HepG2 (cell line): ENCODE measurements at regions not wholly inside any gene's neighbourhood (a gene's known extent, or its start where the extent isn't known, plus 50 kb on each side); places are given as distances from the start of the nearest gene placed in this dataset.

Source experiments
- ATAC-seq: fragments of 200-7000 bp; cut with Tn5 transposase; 3 replicates; pipeline ENCODE4 v1.9.1; 2020; ENCODE audit warnings: mild to moderate bottlenecking, moderate library complexity
- BruUV-seq: library from RNA; stranded (reverse); fragments of 400-500 nt; replicated peaks from 2 replicates; lab custom pipeline; 2021; lab: Mats Ljungman, UMichigan
- CTCF ChIA-PET: fragments of 300-600 bp; formaldehyde crosslinking; extraction: SDS; loops from one replicate; lab custom pipeline; 2021; ENCODE audit warnings: low total read pairs, inconsistent platforms, low intra/inter-chr PET ratio; lab: Yijun Ruan, JAX
- POLR2A ChIA-PET: fragments of 350-600 bp; sonication (Branson Sonifier 250); formaldehyde crosslinking; loops from one replicate; lab custom pipeline; 2020; ENCODE audit warnings: antibody characterized with exemption, inconsistent platforms; lab: Yijun Ruan, JAX
- DNase-seq: peaks from one replicate; pipeline ENCODE4 v3.0.0-alpha.2; 2015; ENCODE audit warnings: low spot score
- FAIRE-seq: peaks from 3 replicates; lab custom pipeline; 2011; peaks lifted over from hg19 to GRCh38; lab: Jason Lieb, UNC
- H2AFZ ChIP-seq: one replicate; pipeline ENCODE4 v1.6.1; 2011; ENCODE audit warnings: low read length, inconsistent platforms
- H3K27ac ChIP-seq: fragments of 300-600 bp; 3 replicates; pipeline ENCODE4 v1.8.0; 2011; ENCODE audit warnings: mixed run types, mild to moderate bottlenecking, mixed read lengths, low read length, inconsistent platforms; ENCODE audit not compliant: insufficient read depth; ENCODE audit errors: extremely low read length
- H3K27me3 ChIP-seq, 2 experiments: fragments of 200-600 bp in 1 of 2; 2 replicates in 1 of 2; 3 replicates in 1 of 2; pipeline versions ENCODE4 v1.6.0 to v1.8.0; 2011; ENCODE audit warnings: low read length in 2 of 2, mild to moderate bottlenecking in 2 of 2, moderate library complexity in 2 of 2, inconsistent platforms in 1 of 2; ENCODE audit not compliant: insufficient read depth in 2 of 2, control insufficient read depth in 1 of 2
- H3K36me3 ChIP-seq, 2 experiments: fragments of 200-600 bp in 1 of 2; replicated peaks in 1 of 2; 2 replicates in 1 of 2; 3 replicates in 1 of 2; pipeline versions ENCODE4 v1.5.1 to v1.8.0; 2011; ENCODE audit warnings: low read length in 2 of 2, inconsistent platforms in 1 of 2; ENCODE audit not compliant: insufficient read depth in 2 of 2, control insufficient read depth in 1 of 2
- H3K4me1 ChIP-seq: 2 replicates; pipeline ENCODE4 v1.5.1; 2012; ENCODE audit warnings: low read length, inconsistent platforms; ENCODE audit not compliant: insufficient read depth
- H3K4me2 ChIP-seq: 2 replicates; pipeline ENCODE4 v1.6.0; 2011; ENCODE audit warnings: low read depth, low read length, inconsistent platforms
- H3K4me3 ChIP-seq, 3 experiments: fragments of 200-600 bp in 1 of 3; sonication (generic), shearing (Covaris generic) in 1 of 3; replicated peaks in 1 of 3; 2 replicates each; pipeline ENCODE4 v1.5.1; 2011 to 2016; ENCODE audit warnings: low read length in 3 of 3, inconsistent platforms in 2 of 3, low read depth in 2 of 3, mild to moderate bottlenecking in 2 of 3, control low read depth in 1 of 3, mixed read lengths in 1 of 3; ENCODE audit not compliant: insufficient read depth in 1 of 3
- H3K79me2 ChIP-seq: one replicate; pipeline ENCODE4 v1.6.1; 2011; ENCODE audit warnings: low read length, inconsistent platforms; ENCODE audit not compliant: insufficient read depth
- H3K9ac ChIP-seq: 2 replicates; pipeline ENCODE4 v1.6.0; 2011; ENCODE audit warnings: mild to moderate bottlenecking, low read depth, low read length, inconsistent platforms; ENCODE audit not compliant: insufficient read depth
- H3K9me3 ChIP-seq: 2 replicates; pipeline ENCODE4 v1.5.1; 2012; ENCODE audit warnings: mild to moderate bottlenecking, low read length
- H4K20me1 ChIP-seq: 2 replicates; pipeline ENCODE4 v1.6.0; 2011; ENCODE audit warnings: inconsistent platforms, mild to moderate bottlenecking, low read length, moderate library complexity; ENCODE audit not compliant: insufficient read depth
- GZF1 ChIP-seq: sonication (generic); formaldehyde crosslinking; IDR thresholded peaks from 2 replicates; pipeline ENCODE4 v1.5.1; 2020; ENCODE audit warnings: mild to moderate bottlenecking, missing genetic modification reagents
- KMT2A ChIP-seq: sonication (generic); formaldehyde crosslinking; IDR thresholded peaks from 2 replicates; pipeline ENCODE4 v1.4.0; 2020; ENCODE audit warnings: missing genetic modification reagents
- MAFF ChIP-seq: IDR thresholded peaks from 2 replicates; pipeline ENCODE4 v1.6.1; 2011; ENCODE audit warnings: low read depth, low read length, improper control_type of control experiment
- NR1H2 ChIP-seq: sonication (generic); formaldehyde crosslinking; IDR thresholded peaks from 2 replicates; pipeline ENCODE4 v1.8.1; 2022; ENCODE audit warnings: low read depth, missing genetic modification reagents, borderline replicate concordance
- ZBTB7B ChIP-seq: sonication (generic); formaldehyde crosslinking; IDR thresholded peaks from 2 replicates; pipeline ENCODE4 v1.4.0; 2020; ENCODE audit warnings: missing genetic modification reagents
- ZFP36L2 ChIP-seq: sonication (generic); formaldehyde crosslinking; IDR thresholded peaks from 2 replicates; pipeline ENCODE4 v1.4.0; 2020; ENCODE audit warnings: missing genetic modification reagents
- ZNF564 ChIP-seq: sonication (generic); formaldehyde crosslinking; IDR thresholded peaks from 2 replicates; pipeline ENCODE4 v1.8.1; 2023; ENCODE audit warnings: mild to moderate bottlenecking, missing genetic modification reagents
- ZNF569 ChIP-seq: sonication (generic); formaldehyde crosslinking; IDR thresholded peaks from 2 replicates; pipeline ENCODE4 v1.5.0; 2020; ENCODE audit warnings: mild to moderate bottlenecking, missing genetic modification reagents, moderate library complexity, borderline replicate concordance
- ZNF607 ChIP-seq: sonication (generic); formaldehyde crosslinking; IDR thresholded peaks from 2 replicates; pipeline ENCODE4 v1.5.1; 2020; ENCODE audit warnings: missing genetic modification reagents, mild to moderate bottlenecking, borderline replicate concordance
- WGBS: methylation state at CpG from one replicate; pipeline ENCODE4 v1.1.6; 2017; ENCODE audit warnings: low lambda C conversion rate; 5-methylcytosine and 5-hydroxymethylcytosine counted together
- in situ Hi-C: cut with HindIII; loops from 2 replicates; pipeline ENCODE4 v1.10.0; 2017; ENCODE audit warnings: low pct_unique_long_range_greater_than_20kb; ENCODE audit not compliant: extremely low pct_ligation_motif_present
- intact Hi-C: fragments of 100-400 bp; cut with micrococcal nuclease; formaldehyde crosslinking; loops from one replicate; pipeline ENCODE4 v1.10.0; 2022; ENCODE audit not compliant: unreplicated experiment
- TF ChIP-seq, protein P1 (sequence below): sonication (generic); formaldehyde crosslinking; IDR thresholded peaks from 2 replicates; pipeline ENCODE4 v1.5.0; 2020; ENCODE audit warnings: mild to moderate bottlenecking, missing genetic modification reagents, borderline replicate concordance
- TF ChIP-seq, protein P2 (sequence below): sonication (generic); formaldehyde crosslinking; IDR thresholded peaks from 2 replicates; pipeline ENCODE4 v1.8.1; 2023; ENCODE audit warnings: mild to moderate bottlenecking, missing genetic modification reagents

DNA sequence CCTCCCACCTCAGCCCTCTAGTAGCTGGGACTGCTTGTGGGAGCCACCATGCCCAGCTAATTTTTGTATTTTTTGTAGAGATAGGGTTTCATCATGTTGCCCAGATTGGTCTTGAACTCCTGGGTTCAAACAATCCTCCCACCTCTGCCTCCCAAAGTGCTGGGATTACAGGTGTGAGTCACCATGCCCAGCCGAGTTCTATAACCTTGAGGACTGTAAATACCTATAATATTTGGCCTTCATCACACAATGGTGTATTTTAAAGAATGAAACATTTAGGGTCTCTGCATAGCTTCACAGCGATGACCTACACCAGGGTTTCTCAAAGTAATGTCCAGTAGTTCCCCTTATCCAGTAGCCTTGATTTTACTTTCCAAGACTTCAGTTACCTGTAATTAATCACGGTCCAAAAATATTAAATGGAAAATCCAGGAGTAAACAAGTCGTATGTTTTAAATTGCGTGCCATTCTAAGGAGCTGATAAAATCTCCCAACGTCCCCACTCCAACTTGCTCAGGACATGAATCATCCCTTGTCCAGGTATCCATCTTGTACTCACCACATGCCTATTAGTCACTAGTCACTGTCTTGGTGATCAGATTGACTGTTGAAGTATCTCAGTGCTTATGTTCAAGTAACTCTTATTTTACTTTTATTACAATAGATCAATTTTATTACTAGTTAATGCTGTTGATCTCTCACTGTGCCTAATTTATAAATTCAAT, 368.2 kb downstream of the BTG1 start:
- Histone ChIP-seq H3K9me3 (no peaks in the 10 kb centered on the region), H3K36me3 (no peaks in the 10 kb centered on the region), H3K4me1 (no peaks in the 10 kb centered on the region), H3K4me3 (no peak overlapping the region), H3K79me2 (no peaks in the 10 kb centered on the region), H2AFZ (no peak overlapping the region), H3K27me3 (no peaks in the 10 kb centered on the region), H3K4me2 (no peak overlapping the region), H4K20me1 (no peaks in the 10 kb centered on the region), H3K9ac (no peak overlapping the region), H3K27ac (no peak overlapping the region)
- FAIRE-seq (no peak), ATAC-seq (no peak), DNase-seq (peak; percentile 0)
- TF ChIP-seq GZF1 (CRISPR knock-in tag) (no peak), ZNF569 (CRISPR knock-in tag) (no peak), NR1H2 (CRISPR knock-in tag) (no peak), ZBTB7B (no peak), ZFP36L2 (no peak), MAFF (no peak), ZNF564 (CRISPR knock-in tag) (no peak), ZNF607 (CRISPR knock-in tag) (no peak), KMT2A (CRISPR knock-in tag) (no peak)
- TF ChIP-seq, protein P1, sequence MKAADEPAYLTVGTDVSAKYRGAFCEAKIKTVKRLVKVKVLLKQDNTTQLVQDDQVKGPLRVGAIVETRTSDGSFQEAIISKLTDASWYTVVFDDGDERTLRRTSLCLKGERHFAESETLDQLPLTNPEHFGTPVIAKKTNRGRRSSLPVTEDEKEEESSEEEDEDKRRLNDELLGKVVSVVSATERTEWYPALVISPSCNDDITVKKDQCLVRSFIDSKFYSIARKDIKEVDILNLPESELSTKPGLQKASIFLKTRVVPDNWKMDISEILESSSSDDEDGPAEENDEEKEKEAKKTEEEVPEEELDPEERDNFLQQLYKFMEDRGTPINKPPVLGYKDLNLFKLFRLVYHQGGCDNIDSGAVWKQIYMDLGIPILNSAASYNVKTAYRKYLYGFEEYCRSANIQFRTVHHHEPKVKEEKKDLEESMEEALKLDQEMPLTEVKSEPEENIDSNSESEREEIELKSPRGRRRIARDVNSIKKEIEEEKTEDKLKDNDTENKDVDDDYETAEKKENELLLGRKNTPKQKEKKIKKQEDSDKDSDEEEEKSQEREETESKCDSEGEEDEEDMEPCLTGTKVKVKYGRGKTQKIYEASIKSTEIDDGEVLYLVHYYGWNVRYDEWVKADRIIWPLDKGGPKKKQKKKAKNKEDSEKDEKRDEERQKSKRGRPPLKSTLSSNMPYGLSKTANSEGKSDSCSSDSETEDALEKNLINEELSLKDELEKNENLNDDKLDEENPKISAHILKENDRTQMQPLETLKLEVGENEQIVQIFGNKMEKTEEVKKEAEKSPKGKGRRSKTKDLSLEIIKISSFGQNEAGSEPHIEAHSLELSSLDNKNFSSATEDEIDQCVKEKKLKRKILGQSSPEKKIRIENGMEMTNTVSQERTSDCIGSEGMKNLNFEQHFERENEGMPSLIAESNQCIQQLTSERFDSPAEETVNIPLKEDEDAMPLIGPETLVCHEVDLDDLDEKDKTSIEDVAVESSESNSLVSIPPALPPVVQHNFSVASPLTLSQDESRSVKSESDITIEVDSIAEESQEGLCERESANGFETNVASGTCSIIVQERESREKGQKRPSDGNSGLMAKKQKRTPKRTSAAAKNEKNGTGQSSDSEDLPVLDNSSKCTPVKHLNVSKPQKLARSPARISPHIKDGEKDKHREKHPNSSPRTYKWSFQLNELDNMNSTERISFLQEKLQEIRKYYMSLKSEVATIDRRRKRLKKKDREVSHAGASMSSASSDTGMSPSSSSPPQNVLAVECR = no peak
- TF ChIP-seq, protein P2, sequence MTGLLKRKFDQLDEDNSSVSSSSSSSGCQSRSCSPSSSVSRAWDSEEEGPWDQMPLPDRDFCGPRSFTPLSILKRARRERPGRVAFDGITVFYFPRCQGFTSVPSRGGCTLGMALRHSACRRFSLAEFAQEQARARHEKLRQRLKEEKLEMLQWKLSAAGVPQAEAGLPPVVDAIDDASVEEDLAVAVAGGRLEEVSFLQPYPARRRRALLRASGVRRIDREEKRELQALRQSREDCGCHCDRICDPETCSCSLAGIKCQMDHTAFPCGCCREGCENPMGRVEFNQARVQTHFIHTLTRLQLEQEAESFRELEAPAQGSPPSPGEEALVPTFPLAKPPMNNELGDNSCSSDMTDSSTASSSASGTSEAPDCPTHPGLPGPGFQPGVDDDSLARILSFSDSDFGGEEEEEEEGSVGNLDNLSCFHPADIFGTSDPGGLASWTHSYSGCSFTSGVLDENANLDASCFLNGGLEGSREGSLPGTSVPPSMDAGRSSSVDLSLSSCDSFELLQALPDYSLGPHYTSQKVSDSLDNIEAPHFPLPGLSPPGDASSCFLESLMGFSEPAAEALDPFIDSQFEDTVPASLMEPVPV (CRISPR knock-in tag) = no peak
- ChIA-PET POLR2A (no interaction called here), CTCF (no interaction called here)
- intact Hi-C loops = no loop called here
- BruUV-seq = no TSS peak
- WGBS = 10% methylated on average over 6 of the region's 6 CpGs
- in situ Hi-C loops = no loop called here
